ENCODE measurements at regions not wholly inside any gene's neighbourhood (a gene's known extent, or its start where the extent isn't known, plus 50 kb on each side); places are given as distances from the start of the nearest gene placed in this dataset.

DNA sequence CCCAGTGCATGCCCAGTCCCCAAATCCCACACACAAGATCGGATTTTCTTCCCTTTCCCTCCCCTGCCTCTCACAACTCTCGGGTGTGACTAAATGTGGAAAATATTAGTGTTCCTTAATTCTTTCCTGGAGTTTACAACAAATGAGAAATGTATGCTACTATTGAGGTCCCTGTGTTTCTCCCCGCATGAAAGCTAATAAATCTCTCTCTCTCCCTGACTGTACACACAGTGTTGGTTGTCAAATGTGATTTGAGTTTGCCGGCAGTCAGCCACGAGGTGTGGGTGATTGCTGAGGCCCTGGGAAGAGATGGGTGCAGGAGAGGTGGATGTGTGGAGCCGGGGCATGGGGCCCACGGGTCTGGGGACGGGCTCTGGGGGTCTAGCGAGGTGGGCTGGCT lies 161.4 kb upstream of the IQSEC1 start:
- TF ChIP-seq, protein P1, sequence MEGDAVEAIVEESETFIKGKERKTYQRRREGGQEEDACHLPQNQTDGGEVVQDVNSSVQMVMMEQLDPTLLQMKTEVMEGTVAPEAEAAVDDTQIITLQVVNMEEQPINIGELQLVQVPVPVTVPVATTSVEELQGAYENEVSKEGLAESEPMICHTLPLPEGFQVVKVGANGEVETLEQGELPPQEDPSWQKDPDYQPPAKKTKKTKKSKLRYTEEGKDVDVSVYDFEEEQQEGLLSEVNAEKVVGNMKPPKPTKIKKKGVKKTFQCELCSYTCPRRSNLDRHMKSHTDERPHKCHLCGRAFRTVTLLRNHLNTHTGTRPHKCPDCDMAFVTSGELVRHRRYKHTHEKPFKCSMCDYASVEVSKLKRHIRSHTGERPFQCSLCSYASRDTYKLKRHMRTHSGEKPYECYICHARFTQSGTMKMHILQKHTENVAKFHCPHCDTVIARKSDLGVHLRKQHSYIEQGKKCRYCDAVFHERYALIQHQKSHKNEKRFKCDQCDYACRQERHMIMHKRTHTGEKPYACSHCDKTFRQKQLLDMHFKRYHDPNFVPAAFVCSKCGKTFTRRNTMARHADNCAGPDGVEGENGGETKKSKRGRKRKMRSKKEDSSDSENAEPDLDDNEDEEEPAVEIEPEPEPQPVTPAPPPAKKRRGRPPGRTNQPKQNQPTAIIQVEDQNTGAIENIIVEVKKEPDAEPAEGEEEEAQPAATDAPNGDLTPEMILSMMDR (IDR thresholded peaks at IDR 0.05; ENCODE audit: low read depth, low read length): no peak
- TF ChIP-seq EZH2phosphoT487 (IDR thresholded peaks at IDR 0.05; ENCODE audit: low read depth): no peak
